Neural cell (in vitro differentiated cells): ENCODE measurements at regions not wholly inside any gene's neighbourhood (a gene's known extent, or its start where the extent isn't known, plus 50 kb on each side); places are given as distances from the start of the nearest gene placed in this dataset.

Source experiments
- CTCF ChIP-seq: fragments of 450-650 bp; IDR thresholded peaks from 2 replicates; pipeline ENCODE4 v1.5.1; 2014; ENCODE audit warnings: antibody characterized with exemption, mild to moderate bottlenecking, moderate library complexity; ENCODE audit not compliant: poor library complexity, severe bottlenecking
- EZH2 ChIP-seq: fragments of 200-600, 300-800 bp; shearing (Covaris generic), sonication (generic); IDR thresholded peaks from 2 replicates; pipeline ENCODE4 v1.6.1; 2014; ENCODE audit warnings: antibody characterized with exemption, low read length, borderline replicate concordance, mild to moderate bottlenecking; ENCODE audit not compliant: insufficient read depth, poor library complexity, severe bottlenecking
- MXI1 ChIP-seq: fragments of 450-650 bp; conservative IDR thresholded peaks from 2 replicates; pipeline ENCODE4 v1.6.1; 2014; ENCODE audit warnings: antibody characterized with exemption, mild to moderate bottlenecking; ENCODE audit not compliant: poor library complexity, severe bottlenecking
- POLR2AphosphoS5 ChIP-seq: IDR thresholded peaks from 2 replicates; pipeline ENCODE4 v1.6.1; 2012
- RAD21 ChIP-seq: fragments of 450-650 bp; conservative IDR thresholded peaks from 2 replicates; pipeline ENCODE4 v1.6.1; 2014; ENCODE audit warnings: antibody characterized with exemption, mild to moderate bottlenecking, moderate library complexity
- TAF1 ChIP-seq: IDR thresholded peaks from 2 replicates; pipeline ENCODE4 v1.6.1; 2012; ENCODE audit warnings: low read depth

- TF ChIP-seq CTCF: no peak
- no peak for TF ChIP-seq EZH2
- TF ChIP-seq POLR2AphosphoS5: no peak
- TF ChIP-seq MXI1: no peak
- TF ChIP-seq RAD21: no peak
- TF ChIP-seq TAF1: no peak
Observed at GRCh38 chr10:27368706-27369105, 128.1 kb upstream of the ACBD5 start.
